Stomach (tissue), 8 donors: ENCODE measurements at regions not wholly inside any gene's neighbourhood (a gene's known extent, or its start where the extent isn't known, plus 50 kb on each side); places are given as distances from the start of the nearest gene placed in this dataset.

Source experiments
- DNase-seq, 2 donors: peaks; one replicate each; pipeline versions ENCODE4 v3.0.0 to v3.0.0-alpha.2; 2013 to 2019
- H3K27ac ChIP-seq, 5 donors: fragments of 200-600 bp in 4 of 5; sonication (generic) in 4 of 5; one replicate each; pipeline ENCODE4 v1.5.1; 2013 to 2019; ENCODE audit warnings: mild to moderate bottlenecking in 1 of 5, moderate library complexity in 1 of 5
- H3K27me3 ChIP-seq, 3 donors: fragments of 200-600 bp; sonication (generic); one replicate each; pipeline ENCODE4 v1.5.1; 2017 to 2019; ENCODE audit warnings: mixed run types in 1 of 3
- H3K36me3 ChIP-seq, 4 donors: fragments of 200-600 bp; sonication (generic); 1 replicate in 3 of 4; 2 replicates in 1 of 4; pipeline ENCODE4 v1.5.1; 2016 to 2019
- H3K4me1 ChIP-seq, 4 donors: fragments of 200-600 bp; sonication (generic); one replicate each; pipeline ENCODE4 v1.5.1; 2016 to 2019
- H3K4me3 ChIP-seq, 4 donors: fragments of 200-600 bp; sonication (generic) in 3 of 4; one replicate each; pipeline ENCODE4 v1.5.1; 2016 to 2019; ENCODE audit warnings: mild to moderate bottlenecking in 1 of 4
- H3K9me3 ChIP-seq, 4 donors: fragments of 200-600 bp; sonication (generic); one replicate each; pipeline ENCODE4 v1.5.1; 2016 to 2019
- EP300 ChIP-seq: sonication (generic); formaldehyde crosslinking; IDR thresholded peaks from one replicate; pipeline ENCODE4 v1.6.1; 2017; ENCODE audit warnings: antibody characterized with exemption
- POLR2A ChIP-seq, 4 donors: fragments of 450-650 bp; IDR thresholded peaks; one replicate each; pipeline ENCODE4 v1.6.1; 2016; ENCODE audit warnings: antibody characterized with exemption in 4 of 4, control low read depth in 2 of 4, mild to moderate bottlenecking in 1 of 4, moderate library complexity in 1 of 4
- POLR2AphosphoS5 ChIP-seq, 3 donors: sonication (generic); formaldehyde crosslinking; IDR thresholded peaks; one replicate each; pipeline ENCODE4 v1.6.1; 2016; ENCODE audit warnings: antibody characterized with exemption in 3 of 3
- WGBS, 5 donors: extraction: QIAGEN DNeasy Blood & Tissue Kit in 3 of 5; methylation state at CpG; one replicate each; pipeline versions ENCODE4 v1.1.5 to v1.1.7; 2013 to 2018; 5-methylcytosine and 5-hydroxymethylcytosine counted together
- intact Hi-C: fragments of 100-400 bp; cut with DNase I; formaldehyde crosslinking; loops from one replicate; pipeline ENCODE4 v1.15.1; 2023; ENCODE audit warnings: low total_unique reads
- small RNA-seq, 4 donors: library from RNA; depleted of rRNA; stranded (forward); fragments of <200 nt; gene quantifications; one replicate each; pipeline ENCODE3, GENCODE V24; 2016
- TF ChIP-seq, protein P1 (sequence below), 7 experiments: fragments of 450-650 bp in 4 of 7; fragments of 200-600 bp in 3 of 7; sonication (generic) in 3 of 7; IDR thresholded peaks; one replicate each; pipeline ENCODE4 v1.5.1; 2016 to 2019; ENCODE audit warnings: antibody characterized with exemption in 7 of 7, control low read depth in 2 of 7, mild to moderate bottlenecking in 1 of 7
- donor health status: healthy with polysubstance abuse.
- donor health status: Bipolar disorder and iron deficiency.
- donor health status: healthy.

DNA sequence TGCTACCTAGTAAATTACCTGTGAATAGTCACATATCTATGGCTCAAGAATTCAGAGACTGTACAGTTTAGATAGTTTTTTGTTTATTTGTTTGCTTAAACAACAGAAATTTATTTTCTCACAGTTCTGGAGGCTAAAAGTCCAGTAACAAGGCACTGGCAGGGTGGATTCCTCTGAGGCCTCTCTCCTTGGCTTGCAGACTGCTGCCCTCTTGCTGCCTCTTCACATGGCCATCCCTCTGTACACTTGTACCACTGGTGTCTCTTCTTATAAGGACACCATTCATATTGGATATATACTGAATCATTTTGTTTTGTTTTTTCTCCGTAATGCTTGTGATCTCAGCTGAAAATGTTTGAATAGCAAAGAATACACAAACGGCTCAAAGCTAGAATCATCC is 56.4 kb upstream of the MIR17HG start:
- intact Hi-C loops: no loop called here
- Histone ChIP-seq H3K4me3 (no peak overlapping the region), H3K27ac (no peak overlapping the region), H3K4me1 (no peaks in the 10 kb centered on the region), H3K27me3 (peaks cover 0 to 8% (median 5%) of the 10 kb centered on the region in 3 donors), H3K9me3 (peaks cover 0 to 4% (median 0%) of the 10 kb centered on the region in 4 donors), H3K36me3 (no peaks in the 10 kb centered on the region)
- no peak for TF ChIP-seq EP300
- no peak for TF ChIP-seq POLR2A (IDR thresholded peaks at IDR 0.05)
- TF ChIP-seq, protein P1, sequence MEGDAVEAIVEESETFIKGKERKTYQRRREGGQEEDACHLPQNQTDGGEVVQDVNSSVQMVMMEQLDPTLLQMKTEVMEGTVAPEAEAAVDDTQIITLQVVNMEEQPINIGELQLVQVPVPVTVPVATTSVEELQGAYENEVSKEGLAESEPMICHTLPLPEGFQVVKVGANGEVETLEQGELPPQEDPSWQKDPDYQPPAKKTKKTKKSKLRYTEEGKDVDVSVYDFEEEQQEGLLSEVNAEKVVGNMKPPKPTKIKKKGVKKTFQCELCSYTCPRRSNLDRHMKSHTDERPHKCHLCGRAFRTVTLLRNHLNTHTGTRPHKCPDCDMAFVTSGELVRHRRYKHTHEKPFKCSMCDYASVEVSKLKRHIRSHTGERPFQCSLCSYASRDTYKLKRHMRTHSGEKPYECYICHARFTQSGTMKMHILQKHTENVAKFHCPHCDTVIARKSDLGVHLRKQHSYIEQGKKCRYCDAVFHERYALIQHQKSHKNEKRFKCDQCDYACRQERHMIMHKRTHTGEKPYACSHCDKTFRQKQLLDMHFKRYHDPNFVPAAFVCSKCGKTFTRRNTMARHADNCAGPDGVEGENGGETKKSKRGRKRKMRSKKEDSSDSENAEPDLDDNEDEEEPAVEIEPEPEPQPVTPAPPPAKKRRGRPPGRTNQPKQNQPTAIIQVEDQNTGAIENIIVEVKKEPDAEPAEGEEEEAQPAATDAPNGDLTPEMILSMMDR (IDR thresholded peaks at IDR 0.05): no peak
- TF ChIP-seq POLR2AphosphoS5 (IDR thresholded peaks at IDR 0.05): no peak
- WGBS, 5 donors: 61 to 87% (median 79%) methylated on average over 2 of the region's 2 CpGs
- DNase-seq: no peak

DNA sequence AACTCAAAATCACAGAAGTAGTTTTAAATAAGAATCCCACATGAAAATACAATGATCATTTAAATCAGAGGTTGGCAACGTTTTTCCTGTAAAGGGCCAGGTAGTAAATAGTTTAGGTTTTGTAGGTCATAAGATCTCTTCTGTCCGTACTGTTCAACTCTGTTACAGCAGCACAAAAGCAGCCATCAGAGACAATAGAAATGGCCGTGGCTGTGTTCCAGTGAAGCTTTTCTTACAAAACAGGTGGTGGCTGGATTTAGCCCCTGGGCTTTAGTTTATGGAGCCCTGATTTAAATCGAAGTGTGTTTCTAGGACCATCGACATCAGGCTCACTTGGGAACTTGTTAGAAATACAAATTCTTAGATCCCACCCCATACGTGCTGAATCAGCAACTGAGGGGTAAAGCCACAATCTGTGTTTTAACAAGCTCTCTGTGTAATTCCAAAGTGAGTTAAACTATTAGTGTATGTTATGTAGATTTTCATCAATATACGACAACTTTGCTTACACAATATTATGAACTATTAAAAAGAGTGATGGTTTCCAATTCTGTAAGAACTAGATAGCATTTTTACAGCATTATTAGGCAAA is 54.8 kb upstream of the MIR17HG start:
- intact Hi-C loops: no loop called here
- 38 to 70% (median 55%) methylated on average over 7 of the region's 7 CpGs for WGBS, 5 donors

DNA sequence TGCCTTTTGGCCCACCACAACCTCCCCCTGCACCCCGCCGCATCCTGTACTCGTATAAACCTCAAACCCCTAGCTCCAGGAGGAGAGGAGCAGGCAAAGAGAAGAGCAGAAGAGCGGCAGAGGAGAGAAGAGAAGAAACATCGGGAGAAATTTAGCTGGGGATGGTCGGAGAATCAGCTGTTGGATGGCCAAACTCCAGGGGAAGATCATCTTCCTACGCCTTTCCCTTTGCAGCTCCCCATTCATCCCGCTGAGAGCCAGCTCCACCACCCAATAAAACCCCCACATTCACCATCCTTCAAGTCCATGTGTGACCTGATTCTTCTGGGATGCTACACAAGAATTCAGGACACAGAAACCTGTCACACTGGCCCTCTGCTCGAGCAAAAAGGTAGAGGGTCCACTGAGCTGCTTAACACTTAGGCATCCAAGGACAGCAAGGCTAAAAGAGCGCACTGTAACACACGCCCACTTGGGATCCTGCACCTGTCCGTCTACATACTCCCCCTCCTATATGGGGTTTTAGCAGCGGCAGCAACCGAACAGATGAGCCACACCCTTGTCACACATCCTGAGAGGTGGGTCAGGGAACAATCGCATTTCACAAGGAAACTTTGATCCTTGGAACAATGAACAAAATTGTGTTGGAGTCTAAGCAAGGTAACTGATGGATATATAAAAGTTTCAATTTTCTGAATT is 51.6 kb upstream of the MIR17HG start:
- H3K27me3 ChIP-seq: peaks cover 0 to 11% (median 6%) of the 10 kb centered on the region in 3 donors
- H3K4me3 ChIP-seq: no peak overlapping the region
- no peaks in the 10 kb centered on the region for H3K36me3 ChIP-seq
- H3K9me3 ChIP-seq: no peaks in the 10 kb centered on the region
- DNase-seq: peak in 1 of 2 donors; percentile 30
- 62 to 72% (median 69%) methylated on average over 15 of the region's 15 CpGs for WGBS, 5 donors
- intact Hi-C loops: no loop called here
- H3K4me1 ChIP-seq: no peaks in the 10 kb centered on the region
- TF ChIP-seq, protein P1 (IDR thresholded peaks at IDR 0.05): no peak
- TF ChIP-seq EP300 (no peak), POLR2AphosphoS5 (IDR thresholded peaks at IDR 0.05) (no peak), POLR2A (IDR thresholded peaks at IDR 0.05) (no peak)
- no peak overlapping the region for H3K27ac ChIP-seq

More for the DNA sequence above, 54.8 kb upstream of the MIR17HG start:
- H3K4me1 ChIP-seq: no peaks in the 10 kb centered on the region
- H3K27me3 ChIP-seq: peaks cover 0 to 11% (median 6%) of the 10 kb centered on the region in 3 donors
- no peak overlapping the region for H3K27ac ChIP-seq
- DNase-seq: no peak
- H3K36me3 ChIP-seq: no peaks in the 10 kb centered on the region
- peaks cover 0 to 4% (median 0%) of the 10 kb centered on the region in 4 donors for H3K9me3 ChIP-seq
- no peak for TF ChIP-seq POLR2A (IDR thresholded peaks at IDR 0.05)
- TF ChIP-seq, protein P1 (IDR thresholded peaks at IDR 0.05): no peak
- TF ChIP-seq EP300: no peak
- TF ChIP-seq POLR2AphosphoS5 (IDR thresholded peaks at IDR 0.05): no peak
- no peak overlapping the region for H3K4me3 ChIP-seq

DNA sequence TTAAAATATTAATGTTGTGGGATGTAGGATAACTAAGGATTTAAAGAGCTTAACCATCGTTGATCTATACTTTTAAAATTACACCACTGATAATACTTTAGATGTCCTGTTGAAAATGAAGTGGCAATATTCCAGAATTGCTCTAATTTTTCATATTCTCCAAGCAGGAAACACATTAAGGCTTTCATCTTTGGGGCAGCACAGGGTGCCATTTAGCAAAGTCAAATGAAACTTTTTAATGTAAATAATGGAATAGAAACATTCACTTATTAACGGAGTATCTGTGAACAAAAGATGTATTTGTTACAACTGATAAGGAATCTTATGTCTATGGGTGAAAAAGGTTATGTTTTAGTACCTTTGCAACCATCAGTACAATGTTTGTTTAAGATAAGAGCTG is 50.0 kb upstream of the MIR17HG start:
- DNase-seq: no peak
- Histone ChIP-seq H3K27ac (no peak overlapping the region), H3K27me3 (peaks cover 0 to 11% (median 6%) of the 10 kb centered on the region in 3 donors)

More for the DNA sequence above, 50.0 kb upstream of the MIR17HG start:
- no peaks in the 10 kb centered on the region for H3K36me3 ChIP-seq
- WGBS, 5 donors: 11 to 22% (median 16%) methylated on average over 2 of the region's 2 CpGs
- TF ChIP-seq, protein P1 (IDR thresholded peaks at IDR 0.05): no peak
- no peak for TF ChIP-seq EP300
- intact Hi-C loops: no loop called here
- H3K4me1 ChIP-seq: no peaks in the 10 kb centered on the region
- no peak overlapping the region for H3K4me3 ChIP-seq
- no peaks in the 10 kb centered on the region for H3K9me3 ChIP-seq

Small RNA genes in the stretch of these regions (small RNA-seq; reads per million reads assigned to genes)
- gene AL445647.2 (0 reads per million in 4 donors), gene BRK1P2 (0 reads per million in 4 donors), gene RF00212 (0 reads per million in 4 donors), gene RNA5SP34 (0 reads per million in 4 donors), gene RNU6-75P (0 reads per million in 4 donors)
